ENCODE measurements at regions not wholly inside any gene's neighbourhood (a gene's known extent, or its start where the extent isn't known, plus 50 kb on each side); places are given as distances from the start of the nearest gene placed in this dataset.

- TF ChIP-seq CTCF (IDR thresholded peaks at IDR 0.05) (no peak), EZH2 (IDR thresholded peaks at IDR 0.05; ENCODE audit: borderline replicate concordance, insufficient read depth, low read depth, low read length, poor library complexity, severe bottlenecking) (no peak)
These were observed 301.1 kb downstream of the PRR16 start for GRCh38 chr5:120765189-120765588.

Data from B cell (primary cell).